ENCODE measurements at regions not wholly inside any gene's neighbourhood (a gene's known extent, or its start where the extent isn't known, plus 50 kb on each side); places are given as distances from the start of the nearest gene placed in this dataset.

DNA sequence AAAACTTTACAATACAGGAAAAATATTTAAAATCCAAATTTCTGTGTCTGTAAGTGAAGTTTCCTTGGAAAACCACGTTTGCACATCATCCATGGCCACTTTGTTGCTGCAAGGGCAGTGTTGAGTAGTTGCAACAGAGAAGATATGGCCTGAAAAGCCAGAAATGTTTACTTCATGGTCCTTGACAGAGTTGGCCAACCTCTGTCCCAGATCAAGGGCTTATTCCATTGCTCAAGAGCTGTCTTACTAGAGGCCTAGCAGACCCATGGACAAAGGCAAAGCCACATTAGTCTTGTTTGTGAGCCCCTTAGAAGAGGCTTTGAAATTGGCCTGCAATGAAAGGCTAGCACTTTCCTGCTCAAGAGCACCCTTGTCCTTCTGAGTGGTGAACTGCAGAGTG lies 119.4 kb downstream of the GAS1 start:
- TF ChIP-seq POLR2A (IDR thresholded peaks at IDR 0.05; ENCODE audit: low read depth, low read length), result no peak
- no peak for TF ChIP-seq POLR2AphosphoS5 (IDR thresholded peaks at IDR 0.05; ENCODE audit: low read depth, low read length)

Data from GM12892 (cell line).